IMR-90 (cell line): ENCODE measurements at regions not wholly inside any gene's neighbourhood (a gene's known extent, or its start where the extent isn't known, plus 50 kb on each side); places are given as distances from the start of the nearest gene placed in this dataset.

Source experiments
- ATAC-seq: fragments of 200-7000 bp; cut with Tn5 transposase; 2 replicates; pipeline ENCODE4 v1.9.1; 2020; ENCODE audit warnings: low read depth, mild to moderate bottlenecking, moderate library complexity
- BruUV-seq: library from RNA; stranded (reverse); fragments of 400-500 nt; replicated peaks from 2 replicates; lab custom pipeline; 2021; lab: Mats Ljungman, UMichigan
- CTCF ChIA-PET: fragments of 300-600 bp; formaldehyde crosslinking; extraction: SDS; loops from one replicate; lab custom pipeline; 2021; ENCODE audit warnings: antibody characterized with exemption; lab: Yijun Ruan, JAX
- POLR2A ChIA-PET: fragments of 300-600 bp; sonication (Branson Sonifier 250); formaldehyde crosslinking; loops from one replicate; lab custom pipeline; 2022; ENCODE audit warnings: antibody characterized with exemption; ENCODE audit not compliant: unreplicated experiment; lab: Charles Lee
- DNase-seq: peaks from one replicate; pipeline ENCODE4 v3.0.0; 2013
- H2AFZ ChIP-seq: replicated peaks from 2 replicates; pipeline ENCODE3; 2013; ENCODE audit warnings: low read length, mild to moderate bottlenecking; ENCODE audit not compliant: poor library complexity
- H2AK5ac ChIP-seq: 2 replicates; pipeline ENCODE4 v1.6.1; 2013; ENCODE audit warnings: low read depth, low read length, inconsistent platforms
- H2AK9ac ChIP-seq: replicated peaks from 2 replicates; pipeline ENCODE3; 2013; ENCODE audit warnings: mild to moderate bottlenecking, low read depth, low read length, moderate library complexity; ENCODE audit not compliant: poor library complexity
- H2BK120ac ChIP-seq: 2 replicates; pipeline ENCODE4 v1.6.1; 2013; ENCODE audit warnings: low read depth, low read length, inconsistent platforms
- H2BK15ac ChIP-seq: 3 replicates; pipeline ENCODE4 v1.6.1; 2013; ENCODE audit warnings: low read depth, low read length, inconsistent platforms
- H2BK20ac ChIP-seq: 2 replicates; pipeline ENCODE4 v1.6.1; 2013; ENCODE audit warnings: low read depth, mild to moderate bottlenecking, inconsistent platforms, low read length, moderate library complexity
- H2BK5ac ChIP-seq: 2 replicates; pipeline ENCODE4 v1.6.1; 2013; ENCODE audit warnings: mild to moderate bottlenecking, low read depth, low read length, inconsistent platforms; ENCODE audit not compliant: poor library complexity, severe bottlenecking
- H3K14ac ChIP-seq: replicated peaks from 2 replicates; pipeline ENCODE4 v1.6.1; 2013; ENCODE audit warnings: low read depth, low read length, inconsistent platforms
- H3K18ac ChIP-seq: 2 replicates; pipeline ENCODE4 v1.6.1; 2013; ENCODE audit warnings: low read depth, low read length, control low read depth
- H3K23ac ChIP-seq: 2 replicates; pipeline ENCODE4 v1.6.1; 2013; ENCODE audit warnings: low read depth, low read length, inconsistent platforms
- H3K27ac ChIP-seq: 2 replicates; pipeline ENCODE4 v1.5.1; 2013; ENCODE audit warnings: mild to moderate bottlenecking, control low read depth, low read length; ENCODE audit not compliant: insufficient read depth
- H3K27me3 ChIP-seq: 2 replicates; pipeline ENCODE4 v1.6.1; 2013; ENCODE audit warnings: low read length; ENCODE audit not compliant: control insufficient read depth, insufficient read depth
- H3K36me3 ChIP-seq: 2 replicates; pipeline ENCODE4 v1.6.1; 2013; ENCODE audit warnings: low read length, mixed read lengths; ENCODE audit not compliant: control insufficient read depth, insufficient read depth
- H3K4ac ChIP-seq: 2 replicates; pipeline ENCODE4 v1.6.1; 2013; ENCODE audit warnings: low read depth, low read length, inconsistent platforms
- H3K4me1 ChIP-seq: 2 replicates; pipeline ENCODE4 v1.6.1; 2013; ENCODE audit warnings: low read length, mixed read lengths; ENCODE audit not compliant: control insufficient read depth, insufficient read depth
- H3K4me2 ChIP-seq: 2 replicates; pipeline ENCODE4 v1.6.1; 2013; ENCODE audit warnings: low read depth, mild to moderate bottlenecking, control low read depth, low read length, moderate library complexity
- H3K4me3 ChIP-seq: 2 replicates; pipeline ENCODE4 v1.5.1; 2013; ENCODE audit warnings: low read depth, mild to moderate bottlenecking, control low read depth, low read length, moderate library complexity; ENCODE audit not compliant: insufficient read depth
- H3K56ac ChIP-seq: 2 replicates; pipeline ENCODE4 v1.6.1; 2013; ENCODE audit warnings: low read length, inconsistent platforms; ENCODE audit not compliant: insufficient read depth; ENCODE audit errors: extremely low read depth
- H3K79me1 ChIP-seq, 2 experiments: 2 replicates each; pipeline ENCODE4 v1.6.1; 2013; ENCODE audit warnings: low read length in 2 of 2, inconsistent platforms in 1 of 2, low read depth in 1 of 2
- H3K9ac ChIP-seq: 2 replicates; pipeline ENCODE4 v1.6.1; 2013; ENCODE audit warnings: low read depth, low read length, control low read depth
- H3K9me1 ChIP-seq: 2 replicates; pipeline ENCODE4 v1.6.1; 2013; ENCODE audit warnings: low read length, inconsistent platforms; ENCODE audit not compliant: insufficient read depth
- H3K9me3 ChIP-seq: 2 replicates; pipeline ENCODE4 v1.6.1; 2013; ENCODE audit warnings: low read length; ENCODE audit not compliant: control insufficient read depth, insufficient read depth
- H4K20me1 ChIP-seq: 2 replicates; pipeline ENCODE4 v1.6.1; 2013; ENCODE audit warnings: low read length, inconsistent platforms; ENCODE audit not compliant: insufficient read depth
- H4K5ac ChIP-seq: 2 replicates; pipeline ENCODE4 v1.6.1; 2013; ENCODE audit warnings: mild to moderate bottlenecking, low read depth, low read length, control low read depth
- H4K8ac ChIP-seq, 2 experiments: 2 replicates each; pipeline ENCODE4 v1.6.1; 2013; ENCODE audit warnings: low read depth in 2 of 2, low read length in 2 of 2, control low read depth in 1 of 2, inconsistent platforms in 1 of 2
- H4K91ac ChIP-seq: 2 replicates; pipeline ENCODE4 v1.6.1; 2013; ENCODE audit warnings: low read depth, low read length, inconsistent platforms; ENCODE audit not compliant: insufficient read depth
- BHLHE40 ChIP-seq: fragments of 150-350 bp; IDR thresholded peaks from 2 replicates; pipeline ENCODE4 v1.6.1; 2016; ENCODE audit warnings: mild to moderate bottlenecking, low read depth, low read length
- ELK1 ChIP-seq: fragments of 150-350 bp; IDR thresholded peaks from 2 replicates; pipeline ENCODE4 v1.6.1; 2016; ENCODE audit warnings: low read depth, mild to moderate bottlenecking, low read length, moderate library complexity, borderline replicate concordance
- FOS ChIP-seq: fragments of 150-350 bp; IDR thresholded peaks from 2 replicates; pipeline ENCODE4 v1.6.1; 2016; ENCODE audit warnings: low read depth, low read length
- MAFK ChIP-seq: IDR thresholded peaks from 2 replicates; pipeline ENCODE4 v1.6.1; 2012; ENCODE audit warnings: low read depth, low read length, improper control_type of control experiment
- MAZ ChIP-seq: IDR thresholded peaks from 2 replicates; pipeline ENCODE4 v1.6.1; 2012; ENCODE audit warnings: low read depth, mild to moderate bottlenecking, low read length, improper control_type of control experiment, moderate library complexity, borderline replicate concordance
- NFE2L2 ChIP-seq: fragments of 150-350 bp; IDR thresholded peaks from 2 replicates; pipeline ENCODE4 v1.6.1; 2016; ENCODE audit warnings: low read depth, mild to moderate bottlenecking, low read length
- POLR2A ChIP-seq: IDR thresholded peaks from 2 replicates; pipeline ENCODE4 v1.6.1; 2012; ENCODE audit warnings: mild to moderate bottlenecking, low read depth, low read length
- RAD21 ChIP-seq: IDR thresholded peaks from 2 replicates; pipeline ENCODE4 v1.6.1; 2012; ENCODE audit warnings: low read length, improper control_type of control experiment
- RCOR1 ChIP-seq: IDR thresholded peaks from 2 replicates; pipeline ENCODE4 v1.6.1; 2012; ENCODE audit warnings: mild to moderate bottlenecking, low read length, improper control_type of control experiment; ENCODE audit not compliant: insufficient replicate concordance
- USF2 ChIP-seq: fragments of 150-350 bp; IDR thresholded peaks from 2 replicates; pipeline ENCODE4 v1.6.1; 2017; ENCODE audit warnings: mild to moderate bottlenecking, antibody characterized with exemption, low read length, low read depth
- WGBS, 2 experiments: methylation state at CpG; one replicate each; pipeline versions ENCODE4 v1.1.5 to v1.1.7; 2013; ENCODE audit warnings: missing lambda C conversion rate in 2 of 2; ENCODE audit not compliant: insufficient read length in 1 of 2; ENCODE audit errors: extremely low coverage in 2 of 2; 5-methylcytosine and 5-hydroxymethylcytosine counted together
- dilution Hi-C: fragments of 300-500 bp; cut with HindIII; formaldehyde crosslinking; loops from one replicate; pipeline ENCODE4 v1.14.3; 2018; ENCODE audit warnings: low sequenced_read_pairs; ENCODE audit not compliant: unreplicated experiment
- in situ Hi-C: fragments of 300-500 bp; cut with MboI; formaldehyde crosslinking; loops from 3 replicates; pipeline ENCODE4 v1.14.3; 2019; ENCODE audit warnings: low sequenced_read_pairs, inconsistent platforms, mixed read lengths
- intact Hi-C: fragments of 100-400 bp; cut with micrococcal nuclease; formaldehyde crosslinking; loops from 2 replicates; pipeline ENCODE4 v1.10.0; 2022

- no peak overlapping the region for H4K8ac ChIP-seq
- H4K5ac ChIP-seq = no peak overlapping the region
- no peaks in the 10 kb centered on the region for H3K79me1 ChIP-seq
- in situ Hi-C loops (no loop called here), intact Hi-C loops (no loop called here), dilution Hi-C loops (no loop called here)
- no peak overlapping the region for H2BK15ac ChIP-seq
- H3K9ac ChIP-seq = no peak overlapping the region
- H3K27me3 ChIP-seq = no peaks in the 10 kb centered on the region
- no peak for TF ChIP-seq RAD21
- no peak for TF ChIP-seq ELK1
- no peak for TF ChIP-seq MAZ
- no peak for TF ChIP-seq NFE2L2
- no peak for TF ChIP-seq RCOR1
- TF ChIP-seq MAFK = no peak
- no peak for TF ChIP-seq BHLHE40
- no peak for TF ChIP-seq POLR2A
- no peak for TF ChIP-seq FOS
- no peak for TF ChIP-seq USF2
- no peak overlapping the region for H3K23ac ChIP-seq
- H2BK120ac ChIP-seq = no peak overlapping the region
- no peaks in the 10 kb centered on the region for H3K9me1 ChIP-seq
- H3K56ac ChIP-seq = no peak overlapping the region
- DNase-seq (no peak), ATAC-seq (no peak)
- no peak overlapping the region for H3K18ac ChIP-seq
- H3K9me3 ChIP-seq = peaks cover 5% of the 10 kb centered on the region; the same call in 1 of the 2 replicates
- H3K4me2 ChIP-seq = no peak overlapping the region
- H3K27ac ChIP-seq = no peak overlapping the region
- WGBS, 2 experiments = 100% methylated on average over 1 of the region's 5 CpGs; no CpG with 5 or more reads in 1 of the 2 experiments
- H2AK9ac ChIP-seq = no peak overlapping the region
- no peak overlapping the region for H2AFZ ChIP-seq
- no peak overlapping the region for H2BK5ac ChIP-seq
- no peak overlapping the region for H3K14ac ChIP-seq
- H2AK5ac ChIP-seq = no peak overlapping the region
- no peak overlapping the region for H4K91ac ChIP-seq
- no peak overlapping the region for H3K4me3 ChIP-seq
- CTCF ChIA-PET = no interaction called here
- no peak overlapping the region for H2BK20ac ChIP-seq
- H3K4me1 ChIP-seq = no peaks in the 10 kb centered on the region; the same call in 1 of the 2 replicates
- no peaks in the 10 kb centered on the region for H4K20me1 ChIP-seq
- H3K36me3 ChIP-seq = no peaks in the 10 kb centered on the region
- no TSS peak for BruUV-seq
- H3K4ac ChIP-seq = no peak overlapping the region
- POLR2A ChIA-PET = no interaction called here
Measured at GRCh38 chr3:106018929-106019550, 150.2 kb upstream of the CBLB start.
